ENCODE measurements at regions not wholly inside any gene's neighbourhood (a gene's known extent, or its start where the extent isn't known, plus 50 kb on each side); places are given as distances from the start of the nearest gene placed in this dataset.

GRCh38 chr14:45531022-45531421, 278.0 kb upstream of the MIS18BP1 start:
- TF ChIP-seq CTCF (IDR thresholded peaks at IDR 0.05; ENCODE audit: low read depth, low read length, missing input control) (no peak), MAX (IDR thresholded peaks at IDR 0.05) (no peak), FOXA2 (IDR thresholded peaks at IDR 0.05) (no peak), ATF3 (IDR thresholded peaks at IDR 0.05) (no peak), TAF1 (conservative IDR thresholded peaks at IDR 0.05) (no peak), RAD21 (IDR thresholded peaks at IDR 0.05) (no peak), REST (IDR thresholded peaks at IDR 0.05) (no peak), GABPA (IDR thresholded peaks at IDR 0.05 in 1 of 2, conservative IDR thresholded peaks at IDR 0.05 in 1 of 2) (no peak), NR2F2 (IDR thresholded peaks at IDR 0.05) (no peak), YY1 (IDR thresholded peaks at IDR 0.05) (no peak), SP1 (IDR thresholded peaks at IDR 0.05) (no peak), JUND (IDR thresholded peaks at IDR 0.05) (no peak), ZBTB33 (IDR thresholded peaks at IDR 0.05) (no peak)

Measured in liver (tissue), 3 donors.